Mesenchymal stem cell (in vitro differentiated cells and primary cell): ENCODE measurements at regions not wholly inside any gene's neighbourhood (a gene's known extent, or its start where the extent isn't known, plus 50 kb on each side); places are given as distances from the start of the nearest gene placed in this dataset.

Experiments used
- DNase-seq: peaks from one replicate; pipeline ENCODE4 v3.0.0-alpha.2; 2013
- H2AFZ ChIP-seq: one replicate; pipeline ENCODE4 v1.6.1; 2013; ENCODE audit warnings: low read depth, mild to moderate bottlenecking, control low read depth, inconsistent platforms, low read length, moderate library complexity
- H2AK5ac ChIP-seq: 2 replicates; pipeline ENCODE4 v1.6.1; 2013; ENCODE audit warnings: low read length, moderate library complexity, mild to moderate bottlenecking, inconsistent platforms; ENCODE audit not compliant: severe bottlenecking
- H2BK120ac ChIP-seq: one replicate; pipeline ENCODE4 v1.6.1; 2013; ENCODE audit warnings: low read depth, mild to moderate bottlenecking, inconsistent platforms, low read length, moderate library complexity
- H2BK12ac ChIP-seq, 2 experiments: one replicate each; pipeline ENCODE4 v1.6.1; 2013; ENCODE audit warnings: inconsistent platforms in 2 of 2, low read length in 2 of 2, mild to moderate bottlenecking in 2 of 2, moderate library complexity in 2 of 2, control low read depth in 1 of 2
- H2BK15ac ChIP-seq: one replicate; pipeline ENCODE4 v1.6.1; 2013; ENCODE audit warnings: mild to moderate bottlenecking, low read depth, inconsistent platforms; ENCODE audit not compliant: poor library complexity, severe bottlenecking
- H2BK5ac ChIP-seq: 2 replicates; pipeline ENCODE4 v1.6.1; 2013; ENCODE audit warnings: low read depth, mild to moderate bottlenecking, low read length, control low read depth, inconsistent platforms; ENCODE audit not compliant: poor library complexity, severe bottlenecking
- H3K14ac ChIP-seq, 2 experiments: one replicate each; pipeline ENCODE4 v1.6.1; 2013; ENCODE audit warnings: inconsistent platforms in 2 of 2, low read length in 2 of 2, control low read depth in 1 of 2, mild to moderate bottlenecking in 1 of 2, moderate library complexity in 1 of 2
- H3K18ac ChIP-seq, 2 experiments: one replicate each; pipeline ENCODE4 v1.6.1; 2013; ENCODE audit warnings: inconsistent platforms in 2 of 2, low read length in 2 of 2, control low read depth in 1 of 2, low read depth in 1 of 2, mild to moderate bottlenecking in 1 of 2
- H3K23ac ChIP-seq, 2 experiments: one replicate each; pipeline ENCODE4 v1.6.1; 2013; ENCODE audit warnings: inconsistent platforms in 2 of 2, low read length in 2 of 2, mild to moderate bottlenecking in 2 of 2, moderate library complexity in 2 of 2, control low read depth in 1 of 2
- H3K27ac ChIP-seq: 2 replicates; pipeline ENCODE4 v1.5.1; 2013; ENCODE audit warnings: mild to moderate bottlenecking, moderate library complexity, low read length, control low read depth, inconsistent platforms; ENCODE audit not compliant: poor library complexity, severe bottlenecking
- H3K27me3 ChIP-seq, 2 experiments: 2 replicates each; pipeline versions ENCODE4 v1.6.1 to v1.7.0; 2013; ENCODE audit warnings: low read length in 2 of 2, mild to moderate bottlenecking in 2 of 2, moderate library complexity in 2 of 2, control low read depth in 1 of 2, inconsistent platforms in 1 of 2; ENCODE audit not compliant: control insufficient read depth in 1 of 2, insufficient read depth in 1 of 2
- H3K36me3 ChIP-seq, 2 experiments: 2 replicates each; pipeline versions ENCODE4 v1.6.1 to v1.7.0; 2013; ENCODE audit warnings: low read length in 2 of 2, control low read depth in 1 of 2, inconsistent platforms in 1 of 2, low read depth in 1 of 2, mild to moderate bottlenecking in 1 of 2; ENCODE audit not compliant: insufficient read depth in 2 of 2, control insufficient read depth in 1 of 2
- H3K4ac ChIP-seq, 2 experiments: one replicate each; pipeline ENCODE4 v1.6.1; 2013; ENCODE audit warnings: inconsistent platforms in 2 of 2, low read length in 2 of 2, mild to moderate bottlenecking in 2 of 2, moderate library complexity in 2 of 2, control low read depth in 1 of 2, low read depth in 1 of 2
- H3K4me1 ChIP-seq: 2 replicates; pipeline ENCODE4 v1.6.1; 2013; ENCODE audit warnings: low read depth, low read length, control low read depth; ENCODE audit not compliant: control insufficient read depth, insufficient read depth
- H3K4me2 ChIP-seq: 2 replicates; pipeline ENCODE4 v1.6.1; 2013; ENCODE audit warnings: low read length, mild to moderate bottlenecking, inconsistent platforms; ENCODE audit not compliant: poor library complexity, severe bottlenecking
- H3K4me3 ChIP-seq, 2 experiments: 2 replicates each; pipeline versions ENCODE4 v1.5.1 to v1.7.0; 2013; ENCODE audit warnings: low read length in 2 of 2, mild to moderate bottlenecking in 2 of 2, control low read depth in 1 of 2, low read depth in 1 of 2; ENCODE audit not compliant: insufficient read depth in 1 of 2
- H3K79me1 ChIP-seq: replicated peaks from 2 replicates; pipeline ENCODE4 v1.6.1; 2013; ENCODE audit warnings: mild to moderate bottlenecking, control low read depth, low read length, inconsistent platforms; ENCODE audit not compliant: poor library complexity, severe bottlenecking
- H3K9ac ChIP-seq: 2 replicates; pipeline ENCODE4 v1.7.0; 2013; ENCODE audit warnings: mild to moderate bottlenecking, low read length, moderate library complexity
- H3K9me3 ChIP-seq: 2 replicates; pipeline ENCODE4 v1.7.0; 2013; ENCODE audit warnings: mild to moderate bottlenecking, low read length; ENCODE audit not compliant: control insufficient read depth
- H4K8ac ChIP-seq: one replicate; pipeline ENCODE4 v1.6.1; 2013; ENCODE audit warnings: inconsistent platforms, mild to moderate bottlenecking, low read length, moderate library complexity
- H4K91ac ChIP-seq: one replicate; pipeline ENCODE4 v1.6.1; 2013; ENCODE audit warnings: mild to moderate bottlenecking, low read length, inconsistent platforms
- WGBS: methylation state at CpG from one replicate; pipeline ENCODE4 v1.1.7; 2013; ENCODE audit warnings: mixed read lengths; 5-methylcytosine and 5-hydroxymethylcytosine counted together

DNA sequence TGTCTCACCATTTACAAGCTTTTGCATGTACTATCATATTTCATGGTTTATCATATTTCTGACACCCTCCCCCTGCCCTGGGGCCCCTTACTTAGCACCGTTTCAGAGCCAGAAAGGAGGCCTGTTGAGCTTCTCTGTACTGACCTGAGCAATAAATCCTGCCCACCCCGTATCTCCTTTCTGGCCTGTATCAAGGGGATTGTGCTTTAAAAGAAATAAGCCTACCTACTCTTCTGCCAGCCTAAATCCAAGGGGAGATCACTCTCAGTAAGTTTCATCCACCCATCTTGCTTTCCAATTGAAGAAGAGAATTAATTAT, 54.0 kb upstream of the FST start:
- Histone ChIP-seq H2BK15ac (no peak overlapping the region), H3K18ac (no peak overlapping the region), H2BK5ac (no peak overlapping the region), H3K4me3 (no peak overlapping the region), H3K9me3 (no peaks in the 10 kb centered on the region), H3K9ac (no peak overlapping the region), H3K4me2 (no peak overlapping the region), H3K4ac (peak overlapping the region in 1 of 2 experiments; percentile 19), H3K14ac (no peak overlapping the region), H4K91ac (no peak overlapping the region), H4K8ac (no peak overlapping the region), H2AK5ac (no peak overlapping the region), H3K27me3 (no peaks in the 10 kb centered on the region), H3K4me1 (peaks cover 3% of the 10 kb centered on the region), H3K79me1 (no peaks in the 10 kb centered on the region), H2BK12ac (no peak overlapping the region), H3K36me3 (no peaks in the 10 kb centered on the region), H2BK120ac (no peak overlapping the region), H3K23ac (no peak overlapping the region), H2AFZ (no peak overlapping the region), H3K27ac (no peak overlapping the region)
- no peak for DNase-seq
- WGBS = 29% methylated on average over 2 of the region's 2 CpGs

DNA sequence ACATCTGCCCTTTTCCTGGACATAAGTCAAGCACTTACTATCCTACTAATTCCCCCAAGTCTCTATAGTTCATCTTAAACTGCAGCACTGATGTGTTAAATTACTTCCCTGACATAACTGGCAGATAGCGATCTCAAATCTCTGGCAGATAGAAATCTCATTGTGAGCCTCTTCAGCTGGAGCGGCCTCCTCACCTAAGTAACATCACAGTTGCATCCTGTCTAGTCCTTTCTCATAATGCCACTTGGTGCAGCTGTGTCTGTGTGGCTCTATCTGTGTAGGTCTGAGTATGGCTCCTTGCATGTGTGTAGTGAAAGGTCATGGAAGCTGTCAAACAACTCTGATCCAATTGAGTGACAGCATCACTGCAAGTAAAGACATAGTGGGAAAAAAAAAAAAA, 53.6 kb upstream of the FST start:
- Histone ChIP-seq H3K23ac (no peak overlapping the region), H2BK120ac (no peak overlapping the region), H3K4ac (no peak overlapping the region), H3K18ac (no peak overlapping the region), H4K91ac (no peak overlapping the region), H3K79me1 (no peaks in the 10 kb centered on the region), H3K27me3 (no peaks in the 10 kb centered on the region), H2BK5ac (no peak overlapping the region), H3K36me3 (no peaks in the 10 kb centered on the region), H3K9ac (no peak overlapping the region), H2AFZ (no peak overlapping the region), H3K4me3 (no peak overlapping the region), H3K4me2 (no peak overlapping the region), H4K8ac (no peak overlapping the region), H2AK5ac (no peak overlapping the region), H3K27ac (no peak overlapping the region), H3K4me1 (peaks cover 3% of the 10 kb centered on the region), H2BK15ac (no peak overlapping the region), H3K9me3 (no peaks in the 10 kb centered on the region), H2BK12ac (no peak overlapping the region), H3K14ac (no peak overlapping the region)
- no peak for DNase-seq
- 85% methylated on average over 2 of the region's 2 CpGs for WGBS

DNA sequence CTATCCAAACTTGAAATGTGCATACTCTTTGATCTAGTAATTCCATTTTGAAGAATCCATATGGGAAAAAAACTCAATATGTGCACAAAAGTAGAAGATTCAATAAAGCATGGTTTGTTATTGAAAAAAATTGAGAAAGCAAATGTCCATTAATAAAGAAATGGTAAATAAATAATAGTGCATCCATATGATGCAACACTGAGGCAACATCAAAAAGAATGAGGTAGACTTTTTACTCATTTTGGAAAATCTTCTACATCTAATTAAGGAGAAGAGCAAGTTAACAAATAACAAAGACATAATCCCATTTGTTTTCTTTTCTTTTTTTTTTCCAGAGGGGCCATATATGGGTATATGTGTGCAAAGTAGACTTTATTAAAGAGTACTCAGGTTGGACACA, 52.5 kb upstream of the FST start:
- Histone ChIP-seq H2AK5ac (no peak overlapping the region), H2BK15ac (no peak overlapping the region), H4K91ac (no peak overlapping the region), H3K23ac (no peak overlapping the region), H3K36me3 (no peaks in the 10 kb centered on the region), H2BK12ac (no peak overlapping the region), H4K8ac (no peak overlapping the region), H3K27ac (no peak overlapping the region), H2BK5ac (no peak overlapping the region), H3K18ac (no peak overlapping the region), H3K9me3 (no peaks in the 10 kb centered on the region), H3K9ac (no peak overlapping the region), H3K14ac (no peak overlapping the region), H3K27me3 (no peaks in the 10 kb centered on the region), H3K4ac (no peak overlapping the region), H2AFZ (no peak overlapping the region), H2BK120ac (no peak overlapping the region), H3K4me2 (no peak overlapping the region), H3K79me1 (no peaks in the 10 kb centered on the region), H3K4me3 (no peak overlapping the region), H3K4me1 (peaks cover 3% of the 10 kb centered on the region)
- DNase-seq = no peak

DNA sequence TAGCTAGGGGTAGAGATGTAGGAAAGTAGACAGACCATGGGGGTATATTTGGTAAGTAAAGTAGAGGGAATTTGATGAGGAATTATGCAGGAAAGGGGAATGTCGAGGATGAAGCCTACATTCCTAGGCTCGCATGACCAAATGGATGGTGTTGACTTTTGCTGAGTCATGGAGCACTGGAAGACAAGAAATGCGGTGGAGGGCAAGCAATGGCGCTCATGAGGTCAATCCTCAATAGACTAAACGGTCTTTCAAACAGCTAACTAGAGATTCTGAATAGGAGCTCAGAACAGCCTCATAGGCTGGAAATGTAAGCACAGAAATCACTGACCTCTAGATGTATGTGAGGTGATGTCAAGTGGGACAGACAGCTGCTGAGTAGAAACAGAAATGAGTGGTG, 50.7 kb upstream of the FST start:
- Histone ChIP-seq H3K9me3 (no peaks in the 10 kb centered on the region), H2BK5ac (no peak overlapping the region), H3K36me3 (no peaks in the 10 kb centered on the region), H3K4me1 (peaks cover 3% of the 10 kb centered on the region), H2BK120ac (no peak overlapping the region), H3K4me2 (no peak overlapping the region), H3K18ac (peak overlapping the region in 1 of 2 experiments; percentile 57), H2BK12ac (peak overlapping the region; percentile 38 to 71), H3K4me3 (no peak overlapping the region), H2AK5ac (no peak overlapping the region), H2BK15ac (no peak overlapping the region), H3K27ac (peak overlapping the region; percentile 52), H4K8ac (no peak overlapping the region), H3K27me3 (no peaks in the 10 kb centered on the region), H3K9ac (peak overlapping the region; percentile 72), H4K91ac (peak overlapping the region; percentile 15), H3K23ac (no peak overlapping the region), H3K4ac (peak overlapping the region in 1 of 2 experiments; percentile 51), H3K14ac (no peak overlapping the region), H2AFZ (no peak overlapping the region), H3K79me1 (no peaks in the 10 kb centered on the region)
- WGBS = 26% methylated on average over 2 of the region's 5 CpGs
- peak; percentile 61 for DNase-seq
